Endothelial cell of umbilical vein (primary cell): ENCODE measurements at regions not wholly inside any gene's neighbourhood (a gene's known extent, or its start where the extent isn't known, plus 50 kb on each side); places are given as distances from the start of the nearest gene placed in this dataset.
A peak's percentile ranks its signal among the peaks of the same experiment; 100 is the strongest.

Experiments used
- CTCF ChIP-seq, 2 donors: IDR thresholded peaks; 1 replicate in 1 of 2; 2 replicates in 1 of 2; pipeline ENCODE4 v1.5.1; 2011; ENCODE audit warnings: low read length in 2 of 2, mild to moderate bottlenecking in 2 of 2, moderate library complexity in 2 of 2, control low read depth in 1 of 2, inconsistent platforms in 1 of 2, low read depth in 1 of 2; ENCODE audit not compliant: insufficient read depth in 1 of 2; ENCODE audit errors: extremely low read depth in 1 of 2
- EZH2 ChIP-seq: IDR thresholded peaks from 2 replicates; pipeline ENCODE4 v1.6.1; 2012; ENCODE audit warnings: borderline replicate concordance, low read depth, mild to moderate bottlenecking, moderate library complexity, low read length, inconsistent platforms; ENCODE audit not compliant: severe bottlenecking
- GATA2 ChIP-seq: IDR thresholded peaks from 2 replicates; pipeline ENCODE4 v1.7.0; 2011; ENCODE audit warnings: low read depth, mild to moderate bottlenecking, moderate library complexity, mixed read lengths, low read length; ENCODE audit not compliant: insufficient read length, insufficient read depth
- JUN ChIP-seq: IDR thresholded peaks from 2 replicates; pipeline ENCODE4 v1.6.1; 2011; ENCODE audit warnings: borderline replicate concordance, low read depth; ENCODE audit not compliant: insufficient read length, insufficient read depth
- MYC ChIP-seq: IDR thresholded peaks from one replicate; pipeline ENCODE4 v1.6.1; 2011; ENCODE audit warnings: mild to moderate bottlenecking, low read depth, low read length
- POLR2A ChIP-seq: IDR thresholded peaks from 2 replicates; pipeline ENCODE4 v1.6.1; 2012; ENCODE audit warnings: low read depth, mild to moderate bottlenecking, control low read depth, low read length
- POLR2AphosphoS5 ChIP-seq: IDR thresholded peaks from 2 replicates; pipeline ENCODE4 v1.6.1; 2012; ENCODE audit warnings: low read depth, mild to moderate bottlenecking, control low read depth, low read length, moderate library complexity; ENCODE audit not compliant: insufficient read depth
- TF ChIP-seq, protein P1 (sequence below): IDR thresholded peaks from 2 replicates; pipeline ENCODE4 v1.6.1; 2011; ENCODE audit not compliant: insufficient read depth, insufficient read length

DNA sequence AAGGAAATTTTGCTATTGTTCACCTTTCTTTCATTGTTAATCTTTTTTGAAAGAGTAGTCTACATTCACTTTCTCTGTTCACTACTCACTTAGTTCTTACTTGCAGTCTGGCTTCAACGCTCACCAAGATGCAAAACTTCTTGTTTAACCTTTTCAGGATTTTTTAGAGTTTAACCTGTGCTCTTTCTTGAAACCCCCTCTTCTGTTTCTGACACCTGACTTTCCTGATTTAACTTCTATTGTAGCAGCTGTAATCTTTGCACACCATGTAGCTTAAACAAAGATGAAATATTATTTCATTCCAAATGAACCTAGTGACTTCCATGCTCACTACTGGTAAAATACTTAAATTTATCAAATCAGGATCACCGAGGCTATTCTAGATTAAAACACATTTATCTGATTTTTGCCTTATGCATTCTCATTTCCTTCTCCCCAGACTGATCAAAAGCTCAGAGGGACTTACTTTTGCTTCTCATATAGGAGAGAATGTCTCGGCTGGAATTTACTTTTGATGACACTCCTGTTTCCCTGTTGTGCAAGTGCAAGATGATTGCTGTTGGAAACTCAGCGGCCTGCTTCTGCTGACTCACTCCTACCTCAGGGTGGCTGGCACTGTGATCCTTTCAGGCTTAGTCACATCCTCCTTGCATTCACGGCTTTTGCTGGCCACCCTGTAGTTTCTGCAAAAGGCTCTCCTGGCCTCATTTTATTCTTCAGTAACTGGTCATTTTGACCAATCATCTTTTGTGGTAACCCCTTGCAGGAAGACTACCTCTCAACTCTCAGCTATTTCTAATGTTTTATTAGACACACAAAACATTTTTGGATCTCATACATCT is 109.3 kb upstream of the IFNE start:
- TF ChIP-seq POLR2AphosphoS5, result peak; percentile 58
- TF ChIP-seq CTCF (IDR thresholded peaks at IDR 0.05; ENCODE audit: extremely low read depth in 1 of 2, insufficient read depth in 1 of 2, low read depth in 1 of 2, low read length in 2 of 2), result no peak
- no peak for TF ChIP-seq POLR2A
- TF ChIP-seq EZH2, result no peak
- TF ChIP-seq, protein P1, sequence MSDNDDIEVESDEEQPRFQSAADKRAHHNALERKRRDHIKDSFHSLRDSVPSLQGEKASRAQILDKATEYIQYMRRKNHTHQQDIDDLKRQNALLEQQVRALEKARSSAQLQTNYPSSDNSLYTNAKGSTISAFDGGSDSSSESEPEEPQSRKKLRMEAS, result no peak
- peak; percentile 92 for TF ChIP-seq JUN
- TF ChIP-seq GATA2, result no peak
- TF ChIP-seq MYC, result peak; percentile 75
